ENCODE measurements at regions not wholly inside any gene's neighbourhood (a gene's known extent, or its start where the extent isn't known, plus 50 kb on each side); places are given as distances from the start of the nearest gene placed in this dataset.
"Not testable (repeated sequence)": the region's sequence is repeated elsewhere in the genome, so short reads cannot be mapped to it uniquely, and the experiment has no call there.

DNA sequence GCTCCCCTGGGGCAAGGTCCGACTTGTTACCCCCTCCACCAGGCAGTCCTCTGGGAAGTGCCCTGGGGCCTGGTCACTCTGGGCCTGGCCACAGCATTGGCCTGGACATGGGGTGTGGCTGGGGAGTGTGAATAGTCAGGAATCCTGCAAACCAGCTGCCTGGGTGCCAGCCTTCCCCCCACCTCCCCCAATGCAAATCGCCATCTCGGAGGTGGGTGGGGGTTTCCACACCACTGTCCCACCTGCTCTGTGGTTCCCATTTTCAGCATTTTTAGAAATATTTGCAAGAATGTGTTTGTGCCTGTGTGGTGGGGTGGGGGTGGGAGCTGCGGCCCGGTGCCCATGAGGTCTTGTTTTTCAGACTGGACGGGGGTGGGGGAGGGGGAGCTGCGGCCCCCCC lies 159.7 kb downstream of the TMEM121 start:
- H3K4me3 ChIP-seq (ENCODE audit: extremely low read depth in 1 of 4, insufficient read depth in 2 of 4, low read depth in 3 of 4, low read length in 4 of 4); H3K14ac ChIP-seq (ENCODE audit: insufficient read length); H3K27ac ChIP-seq (ENCODE audit: low read depth, low read length); H3K9ac ChIP-seq (replicated peaks in 1 of 4; ENCODE audit: extremely low read depth in 1 of 4, low read depth in 3 of 4, low read length in 3 of 4); H3K79me1 ChIP-seq (ENCODE audit: low read depth, low read length); H2BK5ac ChIP-seq (ENCODE audit: low read depth, low read length); H3K27me3 ChIP-seq (replicated peaks in 1 of 4; ENCODE audit: control insufficient read depth in 3 of 4, extremely low read depth in 1 of 4, insufficient read depth in 3 of 4, low read length in 3 of 4); H3K18ac ChIP-seq (ENCODE audit: extremely low read depth, low read length); H3K23ac ChIP-seq (ENCODE audit: insufficient read length); POLR2A ChIA-PET (ENCODE audit: partially characterized antibody); H2AFZ ChIP-seq (ENCODE audit: low read length); H3K36me3 ChIP-seq (ENCODE audit: control insufficient read depth in 2 of 4, insufficient read depth in 4 of 4, low read length in 3 of 4); H2BK20ac ChIP-seq (ENCODE audit: low read length); H3K4me1 ChIP-seq (replicated peaks in 1 of 4; ENCODE audit: control insufficient read depth in 3 of 4, insufficient read depth in 4 of 4, low read length in 3 of 4); H3K56ac ChIP-seq (replicated peaks; ENCODE audit: insufficient read length, low read depth, low read length); H2BK120ac ChIP-seq (replicated peaks; ENCODE audit: low read depth, low read length); H2AK5ac ChIP-seq (ENCODE audit: low read depth, low read length); DNase-seq (ENCODE audit: low read depth in 1 of 2, low spot score in 2 of 2); CTCF ChIA-PET (ENCODE audit: partially characterized antibody); H2BK12ac ChIP-seq (ENCODE audit: low read depth, low read length); FAIRE-seq; H3K4ac ChIP-seq (replicated peaks; ENCODE audit: insufficient read length, low read depth, low read length); H4K91ac ChIP-seq (replicated peaks; ENCODE audit: insufficient read length, low read length); H4K8ac ChIP-seq (ENCODE audit: extremely low read depth, insufficient read depth, low read length); H4K5ac ChIP-seq (ENCODE audit: insufficient read length, low read depth, low read length); H3K79me2 ChIP-seq (ENCODE audit: control insufficient read depth in 1 of 2, insufficient read depth in 2 of 2, low read length in 2 of 2); H3K4me2 ChIP-seq (ENCODE audit: insufficient read depth in 1 of 2, low read depth in 2 of 2, low read length in 2 of 2); H2BK15ac ChIP-seq (ENCODE audit: low read length): not testable (repeated sequence)
- peaks cover 36% of the 10 kb centered on the region; the same call in 1 of the 2 replicates for H3K23me2 ChIP-seq (ENCODE audit: low read depth, low read length)
- no CpG with 5 or more reads among the region's 7 CpGs for WGBS, 2 experiments (ENCODE audit: extremely low coverage in 1 of 2, insufficient coverage in 1 of 2, insufficient read length in 1 of 2, insufficient replicate concordance in 2 of 2, low coverage in 1 of 2, low lambda C conversion rate in 2 of 2, missing lambda C conversion rate in 1 of 2)
- H3K9me3 ChIP-seq (ENCODE audit: insufficient read depth in 2 of 2, low read depth in 1 of 2, low read length in 1 of 2), result peaks cover 34 to 67% of the 10 kb centered on the region in 2 experiments
- peaks cover 0 to 14% of the 10 kb centered on the region in 2 experiments for H4K20me1 ChIP-seq (replicated peaks in 1 of 2; ENCODE audit: control insufficient read depth in 1 of 2, insufficient read depth in 2 of 2, low read length in 2 of 2)

DNA sequence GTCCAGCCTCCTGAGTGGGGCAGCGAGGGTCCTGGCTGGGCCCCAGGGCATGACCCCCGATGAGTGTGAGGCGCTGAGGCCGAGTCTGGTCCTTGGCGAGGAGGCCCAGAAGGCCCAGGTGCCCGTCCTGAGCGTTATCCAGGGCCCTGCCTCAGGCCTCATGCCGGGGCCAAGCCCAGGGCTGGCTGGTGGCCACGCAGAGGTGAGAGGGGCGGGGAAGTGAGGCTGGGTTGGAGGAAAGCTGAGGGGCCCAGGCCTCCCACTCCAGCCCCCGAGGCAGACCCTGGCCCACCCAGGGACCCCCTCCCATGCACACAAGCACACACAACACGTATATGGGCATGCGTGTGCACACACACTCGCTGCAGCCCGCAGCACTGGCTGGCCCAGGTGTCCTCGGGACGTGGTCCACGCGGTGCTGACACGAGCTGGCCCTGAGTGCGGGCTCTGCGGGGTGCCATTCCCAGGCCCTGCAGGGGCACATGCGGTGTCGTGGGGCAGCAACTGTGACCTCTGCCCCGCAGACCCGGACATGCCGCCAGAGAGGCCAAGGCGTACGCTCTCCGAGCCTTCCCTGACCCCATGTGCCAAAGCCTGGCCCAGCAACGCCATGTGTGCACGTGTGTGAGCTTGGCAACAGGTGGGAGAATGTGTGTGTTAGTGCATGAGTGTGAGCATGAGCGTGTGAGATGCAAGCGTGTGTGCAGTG lies 160.2 kb downstream of the TMEM121 start:
- H2BK20ac ChIP-seq (ENCODE audit: low read length); POLR2A ChIA-PET (ENCODE audit: partially characterized antibody); H2AK5ac ChIP-seq (ENCODE audit: low read depth, low read length); H4K91ac ChIP-seq (replicated peaks; ENCODE audit: insufficient read length, low read length); H4K8ac ChIP-seq (ENCODE audit: extremely low read depth, insufficient read depth, low read length); FAIRE-seq; H2BK12ac ChIP-seq (ENCODE audit: low read depth, low read length); H3K79me2 ChIP-seq (ENCODE audit: control insufficient read depth in 1 of 2, insufficient read depth in 2 of 2, low read length in 2 of 2); H2BK120ac ChIP-seq (replicated peaks; ENCODE audit: low read depth, low read length); H2BK15ac ChIP-seq (ENCODE audit: low read length); H3K14ac ChIP-seq (ENCODE audit: insufficient read length); H3K27me3 ChIP-seq (replicated peaks in 1 of 4; ENCODE audit: control insufficient read depth in 3 of 4, extremely low read depth in 1 of 4, insufficient read depth in 3 of 4, low read length in 3 of 4); H3K23ac ChIP-seq (ENCODE audit: insufficient read length); H3K9ac ChIP-seq (replicated peaks in 1 of 4; ENCODE audit: extremely low read depth in 1 of 4, low read depth in 3 of 4, low read length in 3 of 4); H3K56ac ChIP-seq (replicated peaks; ENCODE audit: insufficient read length, low read depth, low read length); H3K4me3 ChIP-seq (ENCODE audit: extremely low read depth in 1 of 4, insufficient read depth in 2 of 4, low read depth in 3 of 4, low read length in 4 of 4); H3K27ac ChIP-seq (ENCODE audit: low read depth, low read length); H2AFZ ChIP-seq (ENCODE audit: low read length); H2BK5ac ChIP-seq (ENCODE audit: low read depth, low read length); H3K4me2 ChIP-seq (ENCODE audit: insufficient read depth in 1 of 2, low read depth in 2 of 2, low read length in 2 of 2); H4K5ac ChIP-seq (ENCODE audit: insufficient read length, low read depth, low read length); H3K79me1 ChIP-seq (ENCODE audit: low read depth, low read length); H3K4ac ChIP-seq (replicated peaks; ENCODE audit: insufficient read length, low read depth, low read length); H3K36me3 ChIP-seq (ENCODE audit: control insufficient read depth in 2 of 4, insufficient read depth in 4 of 4, low read length in 3 of 4); H3K18ac ChIP-seq (ENCODE audit: extremely low read depth, low read length); DNase-seq (ENCODE audit: low read depth in 1 of 2, low spot score in 2 of 2); H3K4me1 ChIP-seq (replicated peaks in 1 of 4; ENCODE audit: control insufficient read depth in 3 of 4, insufficient read depth in 4 of 4, low read length in 3 of 4): not testable (repeated sequence)
- CTCF ChIA-PET (ENCODE audit: partially characterized antibody), result interaction anchor here (0.6 kb wide), 1 partner anchor 104 kb away, joined by 3 read pairs; no protein-coding TSS in a partner anchor
- 84% methylated on average over 10 of the region's 34 CpGs; no CpG with 5 or more reads in 1 of the 2 experiments for WGBS, 2 experiments (ENCODE audit: extremely low coverage in 1 of 2, insufficient coverage in 1 of 2, insufficient read length in 1 of 2, insufficient replicate concordance in 2 of 2, low coverage in 1 of 2, low lambda C conversion rate in 2 of 2, missing lambda C conversion rate in 1 of 2)
- Histone ChIP-seq H3K9me3 (ENCODE audit: insufficient read depth in 2 of 2, low read depth in 1 of 2, low read length in 1 of 2) (peaks cover 38 to 73% of the 10 kb centered on the region in 2 experiments), H3K23me2 (ENCODE audit: low read depth, low read length) (peaks cover 36% of the 10 kb centered on the region; the same call in 1 of the 2 replicates), H4K20me1 (replicated peaks in 1 of 2; ENCODE audit: control insufficient read depth in 1 of 2, insufficient read depth in 2 of 2, low read length in 2 of 2) (peaks cover 0 to 14% of the 10 kb centered on the region in 2 experiments)

All from H1 (cell line).